CD4-positive, alpha-beta T cell treated with Interleukin-17A for 4 hours (primary cell): ENCODE measurements at regions not wholly inside any gene's neighbourhood (a gene's known extent, or its start where the extent isn't known, plus 50 kb on each side); places are given as distances from the start of the nearest gene placed in this dataset.
"Not testable (repeated sequence)": the region's sequence is repeated elsewhere in the genome, so short reads cannot be mapped to it uniquely, and the experiment has no call there.

Experiments
- DNase-seq: peaks from one replicate; pipeline ENCODE4 v3.0.0-alpha.2; 2020; ENCODE audit warnings: mixed read lengths

- DNase-seq, result no peak
Observed at GRCh38 chr13:46498650-46499049, 54.3 kb upstream of the LRCH1 start.

GRCh38 chr13:46496086-46496485 lies 56.9 kb upstream of the LRCH1 start:
- no peak for DNase-seq

GRCh38 chr13:46495651-46496050 lies 57.3 kb upstream of the LRCH1 start:
- DNase-seq, result no peak

- no peak for DNase-seq
Observed at GRCh38 chr13:46495066-46495465, 57.9 kb upstream of the LRCH1 start.

GRCh38 chr13:46492946-46493345 lies 60.0 kb upstream of the LRCH1 start:
- peak; percentile 5 for DNase-seq

GRCh38 chr13:46491641-46492040 lies 61.3 kb upstream of the LRCH1 start:
- no peak for DNase-seq

- DNase-seq, result not testable (repeated sequence)
Observed at GRCh38 chr13:46490713-46491112, 62.3 kb upstream of the LRCH1 start.

- no peak for DNase-seq
Observed at GRCh38 chr13:46490129-46490528, 62.8 kb upstream of the LRCH1 start.

- no peak for DNase-seq
Observed at GRCh38 chr13:46489586-46490023, 63.4 kb upstream of the LRCH1 start.

- no peak for DNase-seq
Observed at GRCh38 chr13:46487748-46488147, 65.2 kb upstream of the LRCH1 start.

- no peak for DNase-seq
Observed at GRCh38 chr13:46486270-46486669, 66.7 kb upstream of the LRCH1 start.

- no peak for DNase-seq
Observed at GRCh38 chr13:46484561-46484960, 68.4 kb upstream of the LRCH1 start.

GRCh38 chr13:46481166-46481565 lies 71.8 kb upstream of the LRCH1 start:
- no peak for DNase-seq

- DNase-seq, result no peak
Observed at GRCh38 chr13:46480131-46480530, 72.8 kb upstream of the LRCH1 start.

- DNase-seq, result no peak
Observed at GRCh38 chr13:46479691-46480090, 73.3 kb upstream of the LRCH1 start.

- no peak for DNase-seq
Observed at GRCh38 chr13:46479283-46479682, 73.7 kb upstream of the LRCH1 start.

GRCh38 chr13:46478651-46479050 lies 74.3 kb upstream of the LRCH1 start:
- DNase-seq, result no peak

GRCh38 chr13:46476174-46476573 lies 76.8 kb upstream of the LRCH1 start:
- no peak for DNase-seq

GRCh38 chr13:46475541-46475991 lies 77.4 kb upstream of the LRCH1 start:
- DNase-seq, result no peak

- no peak for DNase-seq
Observed at GRCh38 chr13:46473806-46474205, 79.2 kb upstream of the LRCH1 start.

GRCh38 chr13:46472384-46472783 lies 80.6 kb upstream of the LRCH1 start:
- no peak for DNase-seq

GRCh38 chr13:46469699-46470098 lies 82.6 kb upstream of the RUBCNL start:
- not testable (repeated sequence) for DNase-seq

GRCh38 chr13:46468570-46469463 lies 81.8 kb upstream of the RUBCNL start:
- no peak for DNase-seq

GRCh38 chr13:46467694-46468093 lies 80.6 kb upstream of the RUBCNL start:
- not testable (repeated sequence) for DNase-seq

- not testable (repeated sequence) for DNase-seq
Observed at GRCh38 chr13:46466074-46466473, 79.0 kb upstream of the RUBCNL start.
